GM23338 (cell line): ENCODE measurements at regions not wholly inside any gene's neighbourhood (a gene's known extent, or its start where the extent isn't known, plus 50 kb on each side); places are given as distances from the start of the nearest gene placed in this dataset.

ENCODE experiments used
- CREB1 ChIP-seq: fragments of 250-450 bp; sonication (Bioruptor Pico); IDR thresholded peaks from 2 replicates; pipeline ENCODE4 v1.5.0; 2020; ENCODE audit warnings: low read depth, mild to moderate bottlenecking, moderate library complexity
- CTCF ChIP-seq, 2 experiments: fragments of 200-600 bp in 1 of 2; sonication (generic) in 1 of 2; conservative IDR thresholded peaks; 2 replicates each; pipeline versions ENCODE4 v1.5.1 to v1.6.1; 2016 to 2017; ENCODE audit warnings: antibody characterized with exemption in 2 of 2, low read depth in 2 of 2, mild to moderate bottlenecking in 2 of 2, moderate library complexity in 1 of 2
- EZH2 ChIP-seq: fragments of 200-600 bp; sonication (generic); IDR thresholded peaks from one replicate; pipeline ENCODE4 v1.8.0; 2017; ENCODE audit warnings: antibody characterized with exemption, mild to moderate bottlenecking, low read depth; ENCODE audit not compliant: unreplicated experiment
- EZH2phosphoT487 ChIP-seq: fragments of 200-600 bp; sonication (generic); IDR thresholded peaks from one replicate; pipeline ENCODE4 v1.8.1; 2018; ENCODE audit warnings: antibody characterized with exemption; ENCODE audit not compliant: unreplicated experiment
- JUNB ChIP-seq: IDR thresholded peaks from one replicate; pipeline ENCODE4 v1.6.1; 2016; ENCODE audit warnings: antibody characterized with exemption; ENCODE audit not compliant: unreplicated experiment
- NANOG ChIP-seq: IDR thresholded peaks from 2 replicates; pipeline ENCODE4 v1.6.1; 2016; ENCODE audit warnings: antibody characterized with exemption, borderline replicate concordance
- POLR2AphosphoS5 ChIP-seq: IDR thresholded peaks from 2 replicates; pipeline ENCODE4 v1.6.1; 2016; ENCODE audit warnings: antibody characterized with exemption, low read depth
- STAT1 ChIP-seq: IDR thresholded peaks from one replicate; pipeline ENCODE4 v1.6.1; 2016; ENCODE audit warnings: antibody characterized with exemption; ENCODE audit not compliant: unreplicated experiment
- ZNF114 ChIP-seq: fragments of 250-450 bp; sonication (Bioruptor Pico); IDR thresholded peaks from 2 replicates; pipeline ENCODE4 v1.5.0; 2020; ENCODE audit warnings: mild to moderate bottlenecking, moderate library complexity
- ZNF331 ChIP-seq: fragments of 250-450 bp; sonication (Bioruptor Pico); IDR thresholded peaks from 2 replicates; pipeline ENCODE4 v1.5.0; 2020; ENCODE audit warnings: low read depth, mild to moderate bottlenecking, moderate library complexity
- TF ChIP-seq, protein P1 (sequence below): IDR thresholded peaks from one replicate; pipeline ENCODE4 v1.6.1; 2018; ENCODE audit warnings: antibody characterized with exemption; ENCODE audit not compliant: unreplicated experiment
- TF ChIP-seq, protein P2 (sequence below): IDR thresholded peaks from 2 replicates; pipeline ENCODE4 v1.6.1; 2016; ENCODE audit warnings: antibody characterized with exemption
- TF ChIP-seq, protein P3 (sequence below): fragments of 250-450 bp; sonication (Bioruptor Pico); IDR thresholded peaks from 2 replicates; pipeline ENCODE4 v1.5.0; 2020; ENCODE audit warnings: mild to moderate bottlenecking, moderate library complexity

DNA sequence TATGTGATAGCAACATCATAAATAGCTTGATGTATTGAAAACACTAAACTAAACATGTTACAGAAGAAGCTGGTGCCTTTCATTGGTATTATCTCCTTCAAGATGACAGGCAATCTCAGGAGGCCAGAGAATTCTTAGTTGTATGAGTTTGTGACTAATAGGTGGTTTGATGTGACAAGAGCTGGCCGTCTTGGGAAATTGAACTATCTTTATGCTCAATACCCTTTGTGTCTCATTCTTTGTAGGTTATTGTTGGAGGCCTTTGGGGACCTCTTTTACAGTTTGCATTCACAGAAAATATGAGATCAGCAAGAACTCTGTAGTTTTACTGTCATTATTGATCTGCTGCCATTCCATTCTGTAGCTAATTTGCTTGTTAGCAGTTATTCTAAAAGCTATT lies 659.2 kb upstream of the PITX2 start:
- no peak for TF ChIP-seq CTCF (conservative IDR thresholded peaks at IDR 0.05; ENCODE audit: low read depth in 2 of 2)
- TF ChIP-seq EZH2phosphoT487: no peak
- no peak for TF ChIP-seq EZH2
- TF ChIP-seq POLR2AphosphoS5: no peak
- TF ChIP-seq STAT1: no peak
- TF ChIP-seq, protein P1, sequence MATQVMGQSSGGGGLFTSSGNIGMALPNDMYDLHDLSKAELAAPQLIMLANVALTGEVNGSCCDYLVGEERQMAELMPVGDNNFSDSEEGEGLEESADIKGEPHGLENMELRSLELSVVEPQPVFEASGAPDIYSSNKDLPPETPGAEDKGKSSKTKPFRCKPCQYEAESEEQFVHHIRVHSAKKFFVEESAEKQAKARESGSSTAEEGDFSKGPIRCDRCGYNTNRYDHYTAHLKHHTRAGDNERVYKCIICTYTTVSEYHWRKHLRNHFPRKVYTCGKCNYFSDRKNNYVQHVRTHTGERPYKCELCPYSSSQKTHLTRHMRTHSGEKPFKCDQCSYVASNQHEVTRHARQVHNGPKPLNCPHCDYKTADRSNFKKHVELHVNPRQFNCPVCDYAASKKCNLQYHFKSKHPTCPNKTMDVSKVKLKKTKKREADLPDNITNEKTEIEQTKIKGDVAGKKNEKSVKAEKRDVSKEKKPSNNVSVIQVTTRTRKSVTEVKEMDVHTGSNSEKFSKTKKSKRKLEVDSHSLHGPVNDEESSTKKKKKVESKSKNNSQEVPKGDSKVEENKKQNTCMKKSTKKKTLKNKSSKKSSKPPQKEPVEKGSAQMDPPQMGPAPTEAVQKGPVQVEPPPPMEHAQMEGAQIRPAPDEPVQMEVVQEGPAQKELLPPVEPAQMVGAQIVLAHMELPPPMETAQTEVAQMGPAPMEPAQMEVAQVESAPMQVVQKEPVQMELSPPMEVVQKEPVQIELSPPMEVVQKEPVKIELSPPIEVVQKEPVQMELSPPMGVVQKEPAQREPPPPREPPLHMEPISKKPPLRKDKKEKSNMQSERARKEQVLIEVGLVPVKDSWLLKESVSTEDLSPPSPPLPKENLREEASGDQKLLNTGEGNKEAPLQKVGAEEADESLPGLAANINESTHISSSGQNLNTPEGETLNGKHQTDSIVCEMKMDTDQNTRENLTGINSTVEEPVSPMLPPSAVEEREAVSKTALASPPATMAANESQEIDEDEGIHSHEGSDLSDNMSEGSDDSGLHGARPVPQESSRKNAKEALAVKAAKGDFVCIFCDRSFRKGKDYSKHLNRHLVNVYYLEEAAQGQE: no peak
- TF ChIP-seq CREB1: no peak
- TF ChIP-seq, protein P2, sequence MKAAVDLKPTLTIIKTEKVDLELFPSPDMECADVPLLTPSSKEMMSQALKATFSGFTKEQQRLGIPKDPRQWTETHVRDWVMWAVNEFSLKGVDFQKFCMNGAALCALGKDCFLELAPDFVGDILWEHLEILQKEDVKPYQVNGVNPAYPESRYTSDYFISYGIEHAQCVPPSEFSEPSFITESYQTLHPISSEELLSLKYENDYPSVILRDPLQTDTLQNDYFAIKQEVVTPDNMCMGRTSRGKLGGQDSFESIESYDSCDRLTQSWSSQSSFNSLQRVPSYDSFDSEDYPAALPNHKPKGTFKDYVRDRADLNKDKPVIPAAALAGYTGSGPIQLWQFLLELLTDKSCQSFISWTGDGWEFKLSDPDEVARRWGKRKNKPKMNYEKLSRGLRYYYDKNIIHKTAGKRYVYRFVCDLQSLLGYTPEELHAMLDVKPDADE: no peak
- TF ChIP-seq JUNB: no peak
- TF ChIP-seq ZNF114 (CRISPR knock-in tag): no peak
- no peak for TF ChIP-seq NANOG
- TF ChIP-seq, protein P3, sequence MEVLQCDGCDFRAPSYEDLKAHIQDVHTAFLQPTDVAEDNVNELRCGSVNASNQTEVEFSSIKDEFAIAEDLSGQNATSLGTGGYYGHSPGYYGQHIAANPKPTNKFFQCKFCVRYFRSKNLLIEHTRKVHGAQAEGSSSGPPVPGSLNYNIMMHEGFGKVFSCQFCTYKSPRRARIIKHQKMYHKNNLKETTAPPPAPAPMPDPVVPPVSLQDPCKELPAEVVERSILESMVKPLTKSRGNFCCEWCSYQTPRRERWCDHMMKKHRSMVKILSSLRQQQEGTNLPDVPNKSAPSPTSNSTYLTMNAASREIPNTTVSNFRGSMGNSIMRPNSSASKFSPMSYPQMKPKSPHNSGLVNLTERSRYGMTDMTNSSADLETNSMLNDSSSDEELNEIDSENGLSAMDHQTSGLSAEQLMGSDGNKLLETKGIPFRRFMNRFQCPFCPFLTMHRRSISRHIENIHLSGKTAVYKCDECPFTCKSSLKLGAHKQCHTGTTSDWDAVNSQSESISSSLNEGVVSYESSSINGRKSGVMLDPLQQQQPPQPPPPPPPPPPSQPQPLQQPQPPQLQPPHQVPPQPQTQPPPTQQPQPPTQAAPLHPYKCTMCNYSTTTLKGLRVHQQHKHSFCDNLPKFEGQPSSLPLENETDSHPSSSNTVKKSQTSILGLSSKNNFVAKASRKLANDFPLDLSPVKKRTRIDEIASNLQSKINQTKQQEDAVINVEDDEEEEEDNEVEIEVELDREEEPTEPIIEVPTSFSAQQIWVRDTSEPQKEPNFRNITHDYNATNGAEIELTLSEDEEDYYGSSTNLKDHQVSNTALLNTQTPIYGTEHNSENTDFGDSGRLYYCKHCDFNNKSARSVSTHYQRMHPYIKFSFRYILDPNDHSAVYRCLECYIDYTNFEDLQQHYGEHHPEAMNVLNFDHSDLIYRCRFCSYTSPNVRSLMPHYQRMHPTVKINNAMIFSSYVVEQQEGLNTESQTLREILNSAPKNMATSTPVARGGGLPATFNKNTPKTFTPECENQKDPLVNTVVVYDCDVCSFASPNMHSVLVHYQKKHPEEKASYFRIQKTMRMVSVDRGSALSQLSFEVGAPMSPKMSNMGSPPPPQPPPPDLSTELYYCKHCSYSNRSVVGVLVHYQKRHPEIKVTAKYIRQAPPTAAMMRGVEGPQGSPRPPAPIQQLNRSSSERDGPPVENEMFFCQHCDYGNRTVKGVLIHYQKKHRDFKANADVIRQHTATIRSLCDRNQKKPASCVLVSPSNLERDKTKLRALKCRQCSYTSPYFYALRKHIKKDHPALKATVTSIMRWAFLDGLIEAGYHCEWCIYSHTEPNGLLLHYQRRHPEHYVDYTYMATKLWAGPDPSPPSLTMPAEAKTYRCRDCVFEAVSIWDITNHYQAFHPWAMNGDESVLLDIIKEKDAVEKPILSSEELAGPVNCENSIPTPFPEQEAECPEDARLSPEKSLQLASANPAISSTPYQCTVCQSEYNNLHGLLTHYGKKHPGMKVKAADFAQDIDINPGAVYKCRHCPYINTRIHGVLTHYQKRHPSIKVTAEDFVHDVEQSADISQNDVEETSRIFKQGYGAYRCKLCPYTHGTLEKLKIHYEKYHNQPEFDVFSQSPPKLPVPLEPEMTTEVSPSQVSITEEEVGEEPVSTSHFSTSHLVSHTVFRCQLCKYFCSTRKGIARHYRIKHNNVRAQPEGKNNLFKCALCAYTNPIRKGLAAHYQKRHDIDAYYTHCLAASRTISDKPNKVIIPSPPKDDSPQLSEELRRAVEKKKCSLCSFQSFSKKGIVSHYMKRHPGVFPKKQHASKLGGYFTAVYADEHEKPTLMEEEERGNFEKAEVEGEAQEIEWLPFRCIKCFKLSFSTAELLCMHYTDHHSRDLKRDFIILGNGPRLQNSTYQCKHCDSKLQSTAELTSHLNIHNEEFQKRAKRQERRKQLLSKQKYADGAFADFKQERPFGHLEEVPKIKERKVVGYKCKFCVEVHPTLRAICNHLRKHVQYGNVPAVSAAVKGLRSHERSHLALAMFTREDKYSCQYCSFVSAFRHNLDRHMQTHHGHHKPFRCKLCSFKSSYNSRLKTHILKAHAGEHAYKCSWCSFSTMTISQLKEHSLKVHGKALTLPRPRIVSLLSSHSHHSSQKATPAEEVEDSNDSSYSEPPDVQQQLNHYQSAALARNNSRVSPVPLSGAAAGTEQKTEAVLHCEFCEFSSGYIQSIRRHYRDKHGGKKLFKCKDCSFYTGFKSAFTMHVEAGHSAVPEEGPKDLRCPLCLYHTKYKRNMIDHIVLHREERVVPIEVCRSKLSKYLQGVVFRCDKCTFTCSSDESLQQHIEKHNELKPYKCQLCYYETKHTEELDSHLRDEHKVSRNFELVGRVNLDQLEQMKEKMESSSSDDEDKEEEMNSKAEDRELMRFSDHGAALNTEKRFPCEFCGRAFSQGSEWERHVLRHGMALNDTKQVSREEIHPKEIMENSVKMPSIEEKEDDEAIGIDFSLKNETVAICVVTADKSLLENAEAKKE: no peak
- TF ChIP-seq ZNF331 (CRISPR knock-in tag): no peak
